GM06990 (cell line): ENCODE measurements at regions not wholly inside any gene's neighbourhood (a gene's known extent, or its start where the extent isn't known, plus 50 kb on each side); places are given as distances from the start of the nearest gene placed in this dataset.

Experiments
- DNase-seq: peaks from one replicate; pipeline ENCODE4 v3.0.0-alpha.2; 2011; ENCODE audit not compliant: insufficient read length; ENCODE audit errors: extremely low read depth
- H3K27me3 ChIP-seq: replicated peaks from 2 replicates; pipeline ENCODE4 v1.6.0; 2011; ENCODE audit warnings: low read length; ENCODE audit not compliant: control insufficient read depth, insufficient read depth
- H3K36me3 ChIP-seq: 2 replicates; pipeline ENCODE4 v1.5.1; 2011; ENCODE audit warnings: low read length; ENCODE audit not compliant: control insufficient read depth, insufficient read depth
- H3K4me3 ChIP-seq: replicated peaks from 2 replicates; pipeline ENCODE4 v1.5.1; 2011; ENCODE audit warnings: low read depth, mild to moderate bottlenecking, control low read depth, low read length
- CTCF ChIP-seq: IDR thresholded peaks from 2 replicates; pipeline ENCODE4 v1.5.1; 2011; ENCODE audit warnings: low read length, control low read depth, mild to moderate bottlenecking, inconsistent platforms; ENCODE audit not compliant: insufficient read depth, poor library complexity, severe bottlenecking

GRCh38 chr6:127053032-127053874 lies 65.2 kb upstream of the RSPO3 start:
- TF ChIP-seq CTCF: no peak
- Histone ChIP-seq H3K27me3 (no peaks in the 10 kb centered on the region), H3K4me3 (no peak overlapping the region), H3K36me3 (no peaks in the 10 kb centered on the region)
- no peak for DNase-seq

GRCh38 chr6:127053875-127054235 lies 64.6 kb upstream of the RSPO3 start:
- H3K27me3 ChIP-seq: no peaks in the 10 kb centered on the region
- H3K36me3 ChIP-seq: no peaks in the 10 kb centered on the region
- no peak overlapping the region for H3K4me3 ChIP-seq
- no peak for TF ChIP-seq CTCF
- DNase-seq: no peak

GRCh38 chr6:127058027-127058426 lies 60.4 kb upstream of the RSPO3 start:
- no peak overlapping the region for H3K4me3 ChIP-seq
- no peaks in the 10 kb centered on the region; the same call in 1 of the 2 replicates for H3K27me3 ChIP-seq
- no peak for DNase-seq
- no peaks in the 10 kb centered on the region for H3K36me3 ChIP-seq
- TF ChIP-seq CTCF: no peak

GRCh38 chr6:127058936-127059335 lies 59.5 kb upstream of the RSPO3 start:
- no peak for DNase-seq
- no peak for TF ChIP-seq CTCF
- Histone ChIP-seq H3K36me3 (no peaks in the 10 kb centered on the region), H3K27me3 (no peaks in the 10 kb centered on the region; the same call in 1 of the 2 replicates), H3K4me3 (no peak overlapping the region)
